ENCODE measurements at regions not wholly inside any gene's neighbourhood (a gene's known extent, or its start where the extent isn't known, plus 50 kb on each side); places are given as distances from the start of the nearest gene placed in this dataset.

- in situ Hi-C loops (cut with MboI; ENCODE audit: low sequenced_read_pairs) (no loop called here), dilution Hi-C loops (cut with HindIII; ENCODE audit: low sequenced_read_pairs, unreplicated experiment) (no loop called here), intact Hi-C loops (cut with micrococcal nuclease) (no loop called here)
- no peak overlapping the region for H3K23ac ChIP-seq (ENCODE audit: low read depth, low read length)
- no peaks in the 10 kb centered on the region for H3K9me1 ChIP-seq (ENCODE audit: insufficient read depth, low read length)
- ATAC-seq (ENCODE audit: low read depth) (no peak), DNase-seq (no peak)
- TF ChIP-seq NFE2L2 (IDR thresholded peaks at IDR 0.05; ENCODE audit: low read depth, low read length) (no peak), FOS (IDR thresholded peaks at IDR 0.05; ENCODE audit: low read depth, low read length) (no peak), RAD21 (IDR thresholded peaks at IDR 0.05; ENCODE audit: low read length) (no peak), MAFK (IDR thresholded peaks at IDR 0.05; ENCODE audit: low read depth, low read length) (no peak), CTCF (conservative IDR thresholded peaks at IDR 0.05; ENCODE audit: low read depth, low read length) (no peak), MXI1 (IDR thresholded peaks at IDR 0.05; ENCODE audit: borderline replicate concordance, low read depth, low read length) (no peak), ELK1 (IDR thresholded peaks at IDR 0.05; ENCODE audit: borderline replicate concordance, low read depth, low read length) (no peak), BHLHE40 (IDR thresholded peaks at IDR 0.05; ENCODE audit: low read depth, low read length) (no peak), USF2 (IDR thresholded peaks at IDR 0.05; ENCODE audit: low read depth, low read length) (no peak), CHD1 (IDR thresholded peaks at IDR 0.05; ENCODE audit: low read depth, low read length) (no peak), CEBPB (IDR thresholded peaks at IDR 0.05; ENCODE audit: low read depth, low read length) (no peak), SMC3 (IDR thresholded peaks at IDR 0.05; ENCODE audit: low read depth, low read length) (no peak), MAZ (IDR thresholded peaks at IDR 0.05; ENCODE audit: borderline replicate concordance, low read depth, low read length) (no peak), RFX5 (IDR thresholded peaks at IDR 0.05; ENCODE audit: low read depth, low read length) (no peak), POLR2A (IDR thresholded peaks at IDR 0.05; ENCODE audit: low read depth, low read length) (no peak), RCOR1 (IDR thresholded peaks at IDR 0.05; ENCODE audit: insufficient replicate concordance, low read length) (no peak)
- no peaks in the 10 kb centered on the region for H3K27me3 ChIP-seq (ENCODE audit: control insufficient read depth, insufficient read depth, low read length)
- no peak overlapping the region for H3K14ac ChIP-seq (replicated peaks; ENCODE audit: low read depth, low read length)
- no peak overlapping the region for H3K9ac ChIP-seq (ENCODE audit: low read depth, low read length)
- no peak overlapping the region for H3K4me2 ChIP-seq (ENCODE audit: low read depth, low read length)
- H4K91ac ChIP-seq (ENCODE audit: insufficient read depth, low read depth, low read length) = no peak overlapping the region
- H2BK15ac ChIP-seq (ENCODE audit: low read depth, low read length) = no peak overlapping the region
- H2AK5ac ChIP-seq (ENCODE audit: low read depth, low read length) = no peak overlapping the region
- H3K9me3 ChIP-seq (ENCODE audit: control insufficient read depth, insufficient read depth, low read length) = peaks cover 8% of the 10 kb centered on the region; the same call in 1 of the 2 replicates
- H2BK120ac ChIP-seq (ENCODE audit: low read depth, low read length) = no peak overlapping the region
- H3K79me1 ChIP-seq (ENCODE audit: low read depth in 1 of 2, low read length in 2 of 2) = no peaks in the 10 kb centered on the region
- H4K5ac ChIP-seq (ENCODE audit: low read depth, low read length) = no peak overlapping the region
- no CpG with 5 or more reads among the region's 2 CpGs for WGBS, 2 experiments (ENCODE audit: extremely low coverage in 2 of 2, insufficient read length in 1 of 2)
- no peak overlapping the region for H2BK20ac ChIP-seq (ENCODE audit: low read depth, low read length)
- no peak overlapping the region for H2AFZ ChIP-seq (replicated peaks; ENCODE audit: low read length, poor library complexity)
- no peaks in the 10 kb centered on the region for H3K4me1 ChIP-seq (ENCODE audit: control insufficient read depth, insufficient read depth, low read length)
- H3K56ac ChIP-seq (ENCODE audit: extremely low read depth, insufficient read depth, low read length) = no peak overlapping the region
- ChIA-PET CTCF (no interaction called here), POLR2A (ENCODE audit: unreplicated experiment) (no interaction called here)
- no peak overlapping the region for H2AK9ac ChIP-seq (replicated peaks; ENCODE audit: low read depth, low read length, poor library complexity)
- H3K27ac ChIP-seq (ENCODE audit: insufficient read depth, low read length) = no peak overlapping the region
- no peak overlapping the region for H3K18ac ChIP-seq (ENCODE audit: low read depth, low read length)
- H3K36me3 ChIP-seq (ENCODE audit: control insufficient read depth, insufficient read depth, low read length) = no peaks in the 10 kb centered on the region
- H4K8ac ChIP-seq (ENCODE audit: low read depth in 2 of 2, low read length in 2 of 2) = no peak overlapping the region
- no peak overlapping the region for H3K4ac ChIP-seq (ENCODE audit: low read depth, low read length)
- H4K20me1 ChIP-seq (ENCODE audit: insufficient read depth, low read length) = no peaks in the 10 kb centered on the region
- no peak overlapping the region for H2BK5ac ChIP-seq (ENCODE audit: low read depth, low read length, poor library complexity, severe bottlenecking)
- no peak overlapping the region for H3K4me3 ChIP-seq (ENCODE audit: insufficient read depth, low read depth, low read length)
- no TSS peak for BruUV-seq (replicated peaks)
Observed at GRCh38 chr7:68158686-68159295, 1162.2 kb downstream of the TYW1 start.

Measured in IMR-90 (cell line).